NCI-H345 treated with DMSO at 0.1 percent for 48 hours (cell line): ENCODE measurements at regions not wholly inside any gene's neighbourhood (a gene's known extent, or its start where the extent isn't known, plus 50 kb on each side); places are given as distances from the start of the nearest gene placed in this dataset.
"Not testable (repeated sequence)": the region's sequence is repeated elsewhere in the genome, so short reads cannot be mapped to it uniquely, and the experiment has no call there.

Source experiments
- DNase-seq: peaks from one replicate; lab custom pipeline; 2025; ENCODE audit not compliant: unreplicated experiment; lab: John Stamatoyannopoulos, UW

- DNase-seq = not testable (repeated sequence)
These were observed 144.7 kb upstream of the CRYM start for GRCh38 chr16:21422824-21423223.

DNA sequence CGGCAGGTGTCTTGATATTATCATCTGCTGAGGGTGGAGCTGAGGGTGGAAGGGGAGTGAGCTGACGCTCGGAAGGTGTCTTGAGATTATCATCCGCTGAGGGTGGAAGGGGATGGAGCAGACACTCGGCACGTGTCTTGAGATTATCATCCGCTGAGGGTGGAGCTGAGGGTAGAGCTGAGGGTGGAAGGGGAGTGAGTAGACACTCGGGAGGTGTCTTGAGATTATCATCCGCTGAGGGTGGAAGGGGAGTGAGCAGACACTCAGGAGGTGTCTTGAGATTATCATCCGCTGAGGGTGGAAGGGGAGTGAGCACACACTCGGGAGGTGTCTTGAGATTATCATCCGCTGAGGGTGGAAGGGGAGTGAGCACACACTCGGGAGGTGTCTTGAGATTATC lies 126.6 kb upstream of the CRYM start:
- not testable (repeated sequence) for DNase-seq

DNA sequence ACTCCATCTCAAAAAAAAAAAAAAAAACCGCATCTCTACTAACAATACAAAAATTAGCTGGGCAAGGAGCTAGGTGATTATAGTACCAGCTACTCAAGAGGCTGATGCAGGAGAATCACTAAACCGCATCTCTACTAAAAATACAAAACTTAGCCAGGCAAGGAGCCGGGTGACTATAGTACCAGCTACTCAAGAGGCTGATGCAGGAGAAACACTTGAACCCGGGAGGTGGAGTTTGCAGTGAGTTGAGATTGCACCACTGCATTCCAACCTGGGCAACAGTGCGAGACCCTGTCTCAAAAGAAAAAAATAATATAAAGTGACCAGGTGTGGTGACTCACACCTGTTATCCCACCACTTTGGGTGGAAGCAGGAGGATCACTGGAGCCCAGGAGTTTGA lies 119.8 kb upstream of the CRYM start:
- not testable (repeated sequence) for DNase-seq

- DNase-seq = not testable (repeated sequence)
These were observed 118.5 kb upstream of the CRYM start for GRCh38 chr16:21396545-21396944.

DNA sequence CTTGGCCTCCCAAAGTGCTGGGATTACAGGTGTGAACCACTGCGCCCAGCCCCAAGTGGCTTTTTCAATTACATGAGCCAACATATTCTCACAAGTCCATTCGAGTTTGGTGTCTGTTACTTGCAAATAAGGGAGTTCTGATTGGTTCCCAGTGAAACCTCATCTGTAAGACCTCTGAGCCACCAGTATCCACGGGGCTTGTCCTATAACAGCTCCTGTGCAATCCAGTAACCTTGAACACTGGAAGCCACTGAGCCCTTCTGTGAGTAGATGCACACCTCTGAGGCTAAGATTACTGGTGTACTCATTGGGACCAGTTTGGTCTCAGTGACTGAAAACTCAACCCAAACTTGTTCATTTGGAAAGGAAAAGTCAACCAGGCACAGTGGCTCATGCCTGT lies 112.5 kb upstream of the CRYM start:
- not testable (repeated sequence) for DNase-seq

GRCh38 chr16:21389860-21390259 lies 111.8 kb upstream of the CRYM start:
- not testable (repeated sequence) for DNase-seq

- DNase-seq = not testable (repeated sequence)
These were observed 109.7 kb upstream of the CRYM start for GRCh38 chr16:21387757-21388156.

DNA sequence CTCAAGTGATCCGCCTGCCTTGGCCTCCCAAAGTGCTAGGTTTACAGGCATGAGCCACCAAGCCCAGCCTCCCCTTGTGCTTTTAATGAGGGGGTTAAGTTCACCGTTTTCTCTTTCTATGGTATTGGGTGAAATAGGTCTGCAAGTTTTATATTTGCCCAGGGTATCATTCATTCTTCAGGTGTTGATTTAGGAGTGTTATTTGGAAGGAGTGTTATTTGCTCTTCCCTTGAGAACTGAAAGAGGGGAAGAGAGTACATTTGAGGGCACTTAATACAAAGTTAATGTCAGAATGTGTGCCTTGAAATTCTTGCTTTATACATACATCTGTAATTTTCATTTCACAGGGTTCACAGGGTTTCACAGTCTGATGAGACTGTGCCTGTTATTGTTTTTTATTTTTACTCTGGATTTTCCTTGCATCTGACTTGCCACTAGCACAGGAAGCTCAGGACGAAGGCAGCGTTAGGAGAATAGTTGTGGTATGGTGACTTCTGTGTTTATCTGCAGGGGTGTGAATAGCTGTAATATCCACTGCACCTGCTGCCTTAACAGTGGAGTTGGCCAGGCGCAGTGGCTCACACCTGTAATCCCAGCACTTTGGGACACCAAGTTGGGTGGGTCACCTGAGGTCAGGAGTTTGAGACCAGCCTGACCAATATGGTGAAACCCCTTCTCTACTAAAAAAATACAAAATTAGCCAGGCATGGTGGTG lies 108.3 kb upstream of the CRYM start:
- not testable (repeated sequence) for DNase-seq

DNA sequence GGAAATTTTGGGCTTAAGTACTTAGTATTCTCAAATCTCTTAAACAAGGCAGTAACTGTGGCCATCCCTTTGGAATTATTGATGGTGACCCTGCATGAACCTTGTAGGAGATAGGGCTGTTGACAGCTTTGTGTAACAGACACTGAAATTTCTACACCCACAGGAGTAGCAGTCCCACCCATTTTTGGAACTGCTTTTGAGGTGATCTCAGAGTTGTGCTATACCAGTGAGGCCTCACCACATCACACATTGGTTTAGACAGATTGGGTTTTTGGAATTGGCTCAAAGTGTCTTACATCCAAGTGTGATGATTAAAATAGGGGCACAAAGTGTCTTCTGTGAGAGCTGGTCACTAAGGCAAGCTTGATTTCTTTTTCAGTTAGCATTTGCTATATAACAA lies 105.6 kb upstream of the CRYM start:
- DNase-seq = not testable (repeated sequence)

- not testable (repeated sequence) for DNase-seq
These were observed 101.6 kb upstream of the CRYM start for GRCh38 chr16:21379645-21380044.

GRCh38 chr16:21376196-21376899 lies 98.3 kb upstream of the CRYM start:
- not testable (repeated sequence) for DNase-seq

DNA sequence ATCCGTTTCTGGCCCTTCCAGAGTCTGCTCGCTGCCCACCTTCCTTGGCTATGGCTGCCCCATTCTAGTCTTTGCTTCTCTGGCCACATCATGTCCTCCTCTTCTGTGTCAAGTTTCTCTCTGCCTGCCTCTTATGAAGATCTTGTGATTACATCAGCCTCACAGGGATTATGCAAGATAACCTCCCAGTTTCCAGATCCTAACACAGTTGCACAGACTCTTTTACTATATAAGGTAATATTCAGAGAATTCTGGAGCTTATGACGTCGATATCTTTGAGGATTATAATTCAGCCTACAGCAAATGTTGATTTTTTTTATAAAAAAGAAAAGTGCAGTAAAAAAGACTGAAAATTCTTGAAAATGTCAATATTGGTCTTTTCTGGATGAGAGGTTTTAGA lies 97.2 kb upstream of the CRYM start:
- DNase-seq = not testable (repeated sequence)

- DNase-seq = not testable (repeated sequence)
These were observed 95.4 kb upstream of the CRYM start for GRCh38 chr16:21373454-21373853.

GRCh38 chr16:21372862-21373261 lies 94.8 kb upstream of the CRYM start:
- DNase-seq = not testable (repeated sequence)

GRCh38 chr16:21372162-21372835 lies 94.2 kb upstream of the CRYM start:
- peak; percentile 2 for DNase-seq

DNA sequence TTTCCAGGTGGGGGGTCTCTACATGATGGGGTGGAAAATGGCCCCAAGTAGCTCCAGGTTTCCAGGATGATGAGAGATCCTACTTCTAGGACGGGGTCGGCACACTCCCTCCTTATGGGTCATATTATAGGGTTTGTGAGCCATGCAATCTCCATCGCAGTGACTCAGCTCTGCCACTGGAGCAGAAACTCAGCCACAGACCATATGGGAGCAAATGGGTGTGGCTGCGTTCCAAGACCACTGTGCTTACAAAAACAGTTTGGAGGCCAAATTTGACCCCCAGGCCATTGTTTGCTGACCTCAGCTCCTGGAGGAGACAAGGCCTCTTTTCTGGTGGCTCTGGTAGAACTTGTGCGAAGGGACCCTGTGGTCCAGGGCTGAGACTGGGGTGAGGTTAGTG lies 92.7 kb upstream of the CRYM start:
- not testable (repeated sequence) for DNase-seq

- not testable (repeated sequence) for DNase-seq
These were observed 91.2 kb upstream of the CRYM start for GRCh38 chr16:21368973-21369942.

DNA sequence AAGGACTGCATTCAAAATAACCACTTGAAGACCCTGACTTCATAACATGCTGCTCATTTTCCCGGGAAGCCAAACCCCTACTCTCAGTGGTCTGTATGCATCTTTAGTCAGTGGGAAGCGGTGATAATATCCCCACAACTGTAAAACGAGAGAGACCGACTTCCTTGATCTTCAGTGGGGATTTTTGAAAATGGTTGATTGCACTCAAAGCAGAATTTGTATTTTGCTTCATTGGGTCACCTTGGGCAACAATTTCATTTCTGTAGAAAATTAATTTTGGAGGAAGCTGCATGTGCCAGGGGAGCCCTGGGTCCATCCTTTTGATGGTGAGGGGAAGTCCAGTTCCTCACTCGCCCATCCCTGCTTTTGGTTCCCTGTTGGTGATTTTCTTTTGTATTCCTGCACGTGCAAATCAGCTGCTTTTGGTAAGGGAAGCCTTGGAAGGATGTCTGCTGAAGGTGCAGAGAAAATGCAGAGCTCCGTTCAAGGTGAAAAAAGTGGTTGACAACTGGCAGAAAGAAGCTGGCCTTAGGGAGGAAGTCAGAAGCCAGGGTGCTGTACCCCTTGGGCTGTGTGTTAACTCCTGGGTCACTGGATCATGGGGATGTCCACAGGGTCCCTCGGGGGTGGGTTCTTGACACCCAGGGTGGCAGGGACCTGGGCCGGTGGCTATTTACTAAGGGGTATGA lies 89.8 kb upstream of the CRYM start:
- DNase-seq = not testable (repeated sequence)

- DNase-seq = not testable (repeated sequence)
These were observed 88.9 kb upstream of the CRYM start for GRCh38 chr16:21366998-21367397.

DNA sequence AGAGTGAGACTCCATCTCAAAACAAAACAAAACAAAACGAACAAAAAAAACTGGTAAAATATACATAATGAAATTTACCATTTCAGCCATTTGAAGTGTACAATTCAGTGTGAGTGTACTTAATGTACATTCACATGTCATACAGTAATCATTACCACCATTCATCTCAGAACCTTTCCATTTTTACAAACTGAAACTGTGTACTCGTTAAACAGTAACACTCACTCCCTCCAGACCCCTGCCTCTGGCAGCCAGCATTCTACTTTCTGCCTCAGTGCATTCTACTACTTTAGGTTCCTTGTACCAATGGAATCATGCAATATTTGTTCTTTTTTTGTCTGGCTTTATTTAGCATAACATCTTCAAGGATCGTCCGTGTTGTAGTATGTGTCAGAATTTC lies 87.5 kb upstream of the CRYM start:
- not testable (repeated sequence) for DNase-seq
